ENCODE measurements at regions not wholly inside any gene's neighbourhood (a gene's known extent, or its start where the extent isn't known, plus 50 kb on each side); places are given as distances from the start of the nearest gene placed in this dataset.

DNA sequence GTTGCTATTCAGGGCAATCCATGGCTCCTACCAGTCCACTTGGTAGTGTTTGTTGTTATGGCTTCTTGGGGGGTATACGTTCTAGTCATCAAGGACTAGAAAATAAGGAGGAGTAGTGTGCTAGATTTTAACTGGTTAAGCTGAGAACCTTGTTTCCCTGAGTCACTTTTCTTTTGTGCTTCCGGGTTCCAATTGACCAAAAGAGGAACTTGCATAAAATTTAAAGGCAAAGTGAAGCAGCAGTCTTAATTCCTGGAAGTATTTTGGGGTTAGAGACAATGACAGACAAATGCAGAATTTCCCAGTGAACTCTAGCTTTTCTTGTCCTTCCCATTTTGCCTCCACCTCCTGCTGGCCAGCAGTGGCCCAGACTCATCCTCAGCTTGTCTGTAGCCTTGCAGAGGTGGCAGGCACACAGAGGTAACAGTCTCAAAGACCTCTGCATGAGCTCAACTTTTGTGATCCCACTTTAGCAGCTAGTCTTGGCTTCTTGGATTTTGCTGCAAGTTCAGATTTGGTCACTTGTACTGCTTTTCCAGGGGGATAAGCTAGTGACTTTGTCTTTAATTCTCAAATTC lies 1105.8 kb upstream of the NXPH2 start:
- TF ChIP-seq, protein P1, sequence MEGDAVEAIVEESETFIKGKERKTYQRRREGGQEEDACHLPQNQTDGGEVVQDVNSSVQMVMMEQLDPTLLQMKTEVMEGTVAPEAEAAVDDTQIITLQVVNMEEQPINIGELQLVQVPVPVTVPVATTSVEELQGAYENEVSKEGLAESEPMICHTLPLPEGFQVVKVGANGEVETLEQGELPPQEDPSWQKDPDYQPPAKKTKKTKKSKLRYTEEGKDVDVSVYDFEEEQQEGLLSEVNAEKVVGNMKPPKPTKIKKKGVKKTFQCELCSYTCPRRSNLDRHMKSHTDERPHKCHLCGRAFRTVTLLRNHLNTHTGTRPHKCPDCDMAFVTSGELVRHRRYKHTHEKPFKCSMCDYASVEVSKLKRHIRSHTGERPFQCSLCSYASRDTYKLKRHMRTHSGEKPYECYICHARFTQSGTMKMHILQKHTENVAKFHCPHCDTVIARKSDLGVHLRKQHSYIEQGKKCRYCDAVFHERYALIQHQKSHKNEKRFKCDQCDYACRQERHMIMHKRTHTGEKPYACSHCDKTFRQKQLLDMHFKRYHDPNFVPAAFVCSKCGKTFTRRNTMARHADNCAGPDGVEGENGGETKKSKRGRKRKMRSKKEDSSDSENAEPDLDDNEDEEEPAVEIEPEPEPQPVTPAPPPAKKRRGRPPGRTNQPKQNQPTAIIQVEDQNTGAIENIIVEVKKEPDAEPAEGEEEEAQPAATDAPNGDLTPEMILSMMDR (IDR thresholded peaks at IDR 0.05; ENCODE audit: poor library complexity, severe bottlenecking) = no peak
- TF ChIP-seq EP300 (conservative IDR thresholded peaks at IDR 0.05; ENCODE audit: poor library complexity, severe bottlenecking) (no peak), EZH2 (IDR thresholded peaks at IDR 0.05; ENCODE audit: borderline replicate concordance, insufficient read depth, low read length, poor library complexity, severe bottlenecking) (no peak), POLR2AphosphoS5 (IDR thresholded peaks at IDR 0.05) (no peak), REST (IDR thresholded peaks at IDR 0.05; ENCODE audit: borderline replicate concordance) (no peak), TAF1 (IDR thresholded peaks at IDR 0.05; ENCODE audit: low read depth) (no peak), RAD21 (conservative IDR thresholded peaks at IDR 0.05) (no peak)
